ENCODE measurements at regions not wholly inside any gene's neighbourhood (a gene's known extent, or its start where the extent isn't known, plus 50 kb on each side); places are given as distances from the start of the nearest gene placed in this dataset.

- no peak for FAIRE-seq
Measured at GRCh38 chr5:135217669-135218485, 181.2 kb downstream of the MACROH2A1 start.

DNA sequence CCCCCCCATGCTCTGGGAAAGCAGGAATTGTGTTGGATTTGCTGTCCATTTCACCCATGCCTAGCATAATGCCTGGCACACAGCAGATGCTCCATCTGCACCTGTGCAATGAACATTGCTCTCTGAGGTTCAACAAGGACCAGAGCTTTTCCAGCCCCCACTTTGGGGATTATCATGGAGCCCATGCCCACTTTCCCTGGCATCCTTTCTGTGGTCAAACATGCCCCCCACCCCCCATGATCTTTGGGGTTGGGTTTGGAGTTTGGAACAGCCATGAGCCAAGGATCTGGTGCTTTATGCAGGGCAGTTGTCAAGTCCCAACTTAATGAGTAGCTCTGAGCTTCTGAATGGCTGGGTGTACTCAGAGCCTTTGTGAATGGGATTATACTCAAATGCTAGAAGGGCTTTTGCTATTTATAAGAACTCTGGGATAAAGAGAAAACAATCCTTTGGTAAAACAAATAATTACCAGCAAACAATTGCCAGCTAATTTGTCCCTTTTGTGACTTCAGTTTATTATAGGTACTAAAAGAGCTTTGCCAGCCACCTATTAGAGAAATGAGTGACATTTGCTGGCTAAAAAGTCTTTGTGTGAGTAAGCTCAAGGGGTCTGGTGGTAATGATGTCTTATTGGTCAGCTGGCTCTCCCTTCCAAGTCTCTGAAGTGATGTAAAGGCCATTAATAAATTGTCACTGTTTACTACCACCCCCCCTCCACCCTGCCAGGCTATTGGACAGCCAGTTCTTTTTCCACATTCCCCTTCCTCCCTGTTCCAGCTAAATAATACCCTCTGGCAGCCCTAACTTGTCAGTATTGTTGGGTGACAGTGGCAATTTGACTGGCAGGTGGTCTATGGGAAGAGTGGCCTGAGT lies 182.3 kb downstream of the MACROH2A1 start:
- no peak for FAIRE-seq

DNA sequence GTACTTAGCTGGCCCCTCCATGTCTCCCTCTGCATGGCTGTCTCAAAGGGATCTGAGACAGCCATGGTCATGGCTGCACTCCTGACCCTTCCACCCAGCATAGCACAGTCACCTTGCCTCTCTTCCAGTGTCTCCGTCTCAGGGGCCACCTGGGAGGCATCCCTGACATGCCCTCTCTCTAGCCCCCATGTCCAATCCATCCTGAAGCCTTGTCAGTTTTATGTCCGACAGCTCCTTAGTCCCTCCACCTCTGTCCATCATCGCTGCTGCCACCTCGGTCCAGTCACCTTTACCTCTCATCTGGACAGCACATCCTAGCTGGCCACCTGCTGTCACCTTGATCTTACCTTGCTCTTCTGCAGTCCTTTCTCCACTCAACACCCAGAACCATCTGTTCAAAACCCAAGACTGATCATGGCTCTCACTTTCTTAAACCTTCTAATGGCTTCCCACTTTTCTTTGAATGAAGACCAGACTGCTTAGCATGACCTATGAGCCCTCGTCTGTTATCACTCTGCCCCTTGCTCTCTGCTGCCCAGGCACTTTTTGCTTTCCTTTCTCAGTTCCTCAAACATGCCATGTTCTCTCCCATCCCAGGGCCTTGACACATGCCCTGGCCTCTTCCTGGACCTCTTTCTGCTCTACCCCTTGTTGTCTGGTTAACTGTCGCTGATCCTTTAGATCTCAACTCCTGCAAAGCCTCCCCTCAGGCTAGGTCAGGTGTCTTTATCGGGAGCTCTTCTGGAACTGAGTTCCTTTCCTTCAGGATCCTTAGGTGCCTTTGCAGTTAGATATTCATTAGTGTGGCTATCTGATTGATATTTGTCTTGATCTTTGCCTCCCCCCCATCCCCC lies 181.8 kb upstream of the PITX1 start:
- no peak for FAIRE-seq

- no peak for FAIRE-seq
Measured at GRCh38 chr5:135214897-135215616, 181.0 kb upstream of the PITX1 start.

GRCh38 chr5:135213466-135214239 lies 179.6 kb upstream of the PITX1 start:
- no peak for FAIRE-seq

- FAIRE-seq = no peak
Measured at GRCh38 chr5:135213027-135213386, 179.0 kb upstream of the PITX1 start.

DNA sequence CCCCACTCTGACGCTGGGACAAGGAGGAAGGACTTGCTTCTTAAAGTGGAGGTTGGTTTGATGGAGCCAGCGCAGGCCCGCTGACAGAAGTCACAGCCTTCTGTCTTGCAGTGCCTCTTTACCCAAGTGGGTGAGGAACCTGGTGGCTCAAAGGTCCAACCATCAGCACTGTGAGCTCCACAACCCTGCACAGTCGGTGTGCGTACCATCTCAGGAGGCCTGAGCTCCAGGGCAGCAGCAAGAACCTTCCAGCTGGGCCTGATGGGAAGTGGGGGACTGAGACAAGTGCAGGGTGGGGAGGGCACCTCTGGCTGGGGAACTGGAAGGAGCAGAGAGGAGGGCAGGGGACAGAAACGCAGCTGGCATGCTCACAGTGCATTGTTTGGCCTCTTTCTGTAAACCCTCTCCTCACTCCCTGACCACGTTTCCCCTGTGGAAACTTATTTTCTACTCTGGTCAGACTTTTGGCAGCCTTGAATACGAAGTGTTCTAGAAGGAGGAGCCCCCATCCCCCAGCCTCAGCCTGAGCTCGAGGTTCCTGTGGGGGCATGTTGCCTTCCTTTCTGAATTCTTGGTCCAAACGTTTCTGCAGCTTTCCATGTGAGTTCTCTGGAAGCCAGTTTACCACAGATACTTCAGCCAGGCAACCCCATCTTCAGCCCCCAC lies 178.5 kb upstream of the PITX1 start:
- FAIRE-seq = no peak

DNA sequence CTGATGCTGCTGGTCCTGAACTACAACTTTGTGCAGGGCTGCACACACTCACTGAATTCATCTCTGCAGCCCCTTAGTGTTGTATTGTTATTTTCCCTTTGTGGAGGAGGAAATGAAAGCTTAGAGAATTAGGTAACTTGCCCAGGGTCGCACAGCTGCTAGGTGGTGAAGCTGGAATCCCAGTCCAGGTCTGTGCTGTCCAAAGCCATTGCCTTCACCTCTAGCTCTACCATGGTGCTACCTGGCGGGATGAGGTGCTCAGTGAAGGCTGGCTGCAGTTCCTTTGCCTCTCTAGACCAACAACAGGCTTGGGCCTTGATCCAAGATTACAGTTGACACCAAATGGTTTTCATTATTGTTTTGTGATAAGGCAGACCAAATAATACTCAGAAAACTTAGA lies 177.8 kb upstream of the PITX1 start:
- FAIRE-seq = no peak

GRCh38 chr5:135211083-135211790 lies 177.2 kb upstream of the PITX1 start:
- no peak for FAIRE-seq

GRCh38 chr5:135210286-135211055 lies 176.4 kb upstream of the PITX1 start:
- no peak for FAIRE-seq

DNA sequence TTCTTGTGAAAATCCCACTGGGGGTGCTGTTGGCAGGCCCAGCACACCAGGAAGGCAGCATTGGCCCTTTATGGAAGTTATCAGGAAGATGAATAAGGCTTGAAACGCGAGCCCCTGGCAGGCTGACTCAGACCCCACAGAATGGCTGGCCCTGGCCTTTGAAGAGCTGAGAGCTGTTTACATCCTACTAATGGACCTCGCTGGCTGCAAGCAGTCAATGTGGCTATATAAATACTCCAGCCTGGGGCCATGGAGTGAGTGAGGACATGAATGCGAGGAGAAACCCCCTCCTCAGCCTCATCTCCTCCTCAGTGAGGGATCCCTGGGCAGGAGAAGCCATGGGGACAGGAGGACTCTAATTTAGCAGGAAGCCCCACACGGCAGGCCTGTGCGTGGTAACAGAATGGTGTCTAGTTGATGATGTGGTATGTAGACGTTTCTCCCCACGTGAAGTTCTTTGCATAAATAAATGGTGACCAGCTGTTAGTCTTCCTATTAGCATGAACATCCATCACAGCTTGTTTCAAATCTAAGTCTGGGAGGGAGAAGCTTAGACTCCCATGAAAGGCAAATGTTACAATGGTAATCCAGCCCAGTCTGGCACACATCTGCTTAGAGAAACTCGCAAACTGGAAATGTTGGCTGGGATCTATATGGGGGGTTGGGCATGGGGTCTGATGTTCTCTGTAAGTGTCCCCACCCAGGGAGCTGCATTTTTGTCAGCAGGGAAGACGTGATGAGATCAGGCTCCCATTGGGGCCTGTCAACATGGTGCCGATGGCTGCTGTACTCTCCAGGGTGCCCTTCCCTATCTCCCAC lies 175.1 kb upstream of the PITX1 start:
- FAIRE-seq = no peak

- FAIRE-seq = no peak
Measured at GRCh38 chr5:135208555-135208902, 174.5 kb upstream of the PITX1 start.

DNA sequence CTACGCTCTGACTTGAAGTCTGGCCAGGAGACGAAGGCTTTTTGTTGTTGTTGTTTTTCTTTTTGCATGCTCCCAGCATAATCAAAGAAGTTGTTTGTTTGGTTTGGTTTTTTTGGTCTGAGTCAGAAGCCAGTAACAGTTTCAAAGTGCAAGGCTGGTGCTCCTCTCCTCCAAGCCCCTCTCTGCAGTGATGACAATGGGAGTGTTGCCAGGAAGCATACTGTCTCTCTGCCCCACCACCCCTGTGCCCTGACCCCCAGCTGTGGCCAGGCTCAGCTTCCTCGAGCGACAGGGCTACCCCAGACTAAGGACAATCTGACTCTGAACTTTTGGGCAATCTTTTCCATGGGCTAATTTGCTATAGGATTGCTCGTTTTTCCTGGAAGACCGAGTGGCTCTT lies 173.8 kb upstream of the PITX1 start:
- FAIRE-seq = no peak

DNA sequence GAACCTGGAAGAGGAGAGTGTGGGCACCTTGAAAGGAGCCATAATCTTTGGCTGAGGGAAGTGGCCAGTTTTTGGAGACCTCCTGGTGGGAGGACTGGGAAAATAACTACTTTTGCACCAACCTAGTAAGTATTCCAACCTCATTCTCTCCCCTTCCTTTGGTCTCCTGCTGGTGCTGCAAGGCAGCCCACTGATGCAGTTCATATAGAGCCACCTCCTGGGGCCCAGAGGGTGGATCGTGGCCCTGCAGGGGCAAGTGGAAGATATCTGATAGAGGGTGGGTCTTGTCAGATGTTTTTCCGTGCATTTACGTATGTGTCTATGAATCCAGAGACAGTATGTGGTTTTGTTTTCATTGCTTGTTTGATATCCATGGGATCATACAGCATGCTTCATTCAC lies 172.8 kb upstream of the PITX1 start:
- FAIRE-seq = no peak

GRCh38 chr5:135205632-135206349 lies 171.8 kb upstream of the PITX1 start:
- no peak for FAIRE-seq

DNA sequence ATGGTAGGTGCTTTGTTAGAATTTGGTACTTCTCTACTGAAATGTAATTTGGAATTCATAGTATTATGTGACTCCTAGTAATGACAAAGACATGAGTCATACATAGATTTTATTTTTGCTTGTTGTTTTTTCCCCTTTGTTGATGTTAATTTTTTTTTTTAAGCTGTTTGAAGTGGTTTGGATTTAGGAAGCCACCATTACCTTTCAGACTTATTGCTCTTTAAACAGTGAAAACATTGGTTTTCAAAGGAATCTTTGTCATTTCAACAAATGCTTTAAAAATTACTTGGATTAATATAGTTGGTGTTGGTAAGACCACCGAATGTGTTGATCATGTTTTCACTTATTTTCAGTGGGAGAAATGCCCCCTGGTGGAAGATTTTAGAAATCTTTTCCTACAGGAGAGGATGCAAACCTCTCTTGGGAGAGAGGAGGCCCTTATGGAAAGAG lies 170.1 kb upstream of the PITX1 start:
- no peak for FAIRE-seq

DNA sequence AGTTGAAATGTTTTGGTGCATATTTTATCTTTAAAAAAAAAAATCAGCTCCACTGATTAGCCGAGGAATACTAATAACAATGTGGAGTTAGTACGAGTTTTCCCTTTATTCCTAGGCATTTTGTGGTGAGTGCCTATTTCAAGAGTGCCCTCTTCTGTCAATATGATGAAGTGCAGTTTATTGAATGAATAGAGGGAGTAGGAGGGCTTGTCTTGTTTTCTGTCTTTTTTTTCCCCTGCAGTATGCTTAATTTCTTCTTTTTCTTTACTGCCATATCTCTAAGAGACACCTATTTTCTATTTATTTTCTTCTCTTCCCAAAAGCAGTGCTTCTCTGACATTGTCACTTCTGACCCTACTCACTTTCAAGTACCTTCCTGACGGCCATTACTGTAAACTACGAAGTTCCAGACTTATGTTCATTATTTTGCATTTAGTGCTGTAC lies 169.6 kb upstream of the PITX1 start:
- FAIRE-seq = peak; percentile 79

- no peak for FAIRE-seq
Measured at GRCh38 chr5:135203019-135203418, 169.0 kb upstream of the PITX1 start.
